Stomach (tissue), 4 donors: ENCODE measurements at regions not wholly inside any gene's neighbourhood (a gene's known extent, or its start where the extent isn't known, plus 50 kb on each side); places are given as distances from the start of the nearest gene placed in this dataset.

Source experiments
- POLR2AphosphoS5 ChIP-seq, 3 donors: sonication (generic); formaldehyde crosslinking; IDR thresholded peaks; one replicate each; pipeline ENCODE4 v1.6.1; 2016; ENCODE audit warnings: antibody characterized with exemption in 3 of 3
- TF ChIP-seq, protein P1 (sequence below), 7 experiments: fragments of 450-650 bp in 4 of 7; fragments of 200-600 bp in 3 of 7; sonication (generic) in 3 of 7; IDR thresholded peaks; one replicate each; pipeline ENCODE4 v1.5.1; 2016 to 2019; ENCODE audit warnings: antibody characterized with exemption in 7 of 7, control low read depth in 2 of 7, mild to moderate bottlenecking in 1 of 7

DNA sequence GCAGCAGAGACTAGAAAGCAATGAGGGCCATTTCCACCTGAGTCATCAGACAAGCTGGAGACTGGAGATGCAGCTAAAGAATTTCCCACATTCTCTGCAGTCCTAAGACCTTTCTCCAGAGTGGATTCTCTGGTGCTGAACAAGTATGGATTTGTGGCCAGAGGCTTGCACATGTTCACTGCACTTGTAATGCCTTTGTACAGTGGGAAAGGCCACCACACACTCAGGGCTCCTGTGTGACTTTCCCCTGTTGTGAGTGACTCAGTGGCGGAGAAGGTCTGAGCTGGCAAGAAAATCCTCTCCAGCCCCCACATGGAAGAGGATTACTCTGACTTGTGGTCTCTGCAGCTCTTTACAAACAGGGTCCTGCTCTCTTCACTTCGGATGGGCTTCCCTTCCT, 192.3 kb downstream of the C6orf118 start:
- TF ChIP-seq POLR2AphosphoS5 (IDR thresholded peaks at IDR 0.05), result no peak
- TF ChIP-seq, protein P1, sequence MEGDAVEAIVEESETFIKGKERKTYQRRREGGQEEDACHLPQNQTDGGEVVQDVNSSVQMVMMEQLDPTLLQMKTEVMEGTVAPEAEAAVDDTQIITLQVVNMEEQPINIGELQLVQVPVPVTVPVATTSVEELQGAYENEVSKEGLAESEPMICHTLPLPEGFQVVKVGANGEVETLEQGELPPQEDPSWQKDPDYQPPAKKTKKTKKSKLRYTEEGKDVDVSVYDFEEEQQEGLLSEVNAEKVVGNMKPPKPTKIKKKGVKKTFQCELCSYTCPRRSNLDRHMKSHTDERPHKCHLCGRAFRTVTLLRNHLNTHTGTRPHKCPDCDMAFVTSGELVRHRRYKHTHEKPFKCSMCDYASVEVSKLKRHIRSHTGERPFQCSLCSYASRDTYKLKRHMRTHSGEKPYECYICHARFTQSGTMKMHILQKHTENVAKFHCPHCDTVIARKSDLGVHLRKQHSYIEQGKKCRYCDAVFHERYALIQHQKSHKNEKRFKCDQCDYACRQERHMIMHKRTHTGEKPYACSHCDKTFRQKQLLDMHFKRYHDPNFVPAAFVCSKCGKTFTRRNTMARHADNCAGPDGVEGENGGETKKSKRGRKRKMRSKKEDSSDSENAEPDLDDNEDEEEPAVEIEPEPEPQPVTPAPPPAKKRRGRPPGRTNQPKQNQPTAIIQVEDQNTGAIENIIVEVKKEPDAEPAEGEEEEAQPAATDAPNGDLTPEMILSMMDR (IDR thresholded peaks at IDR 0.05), result no peak
